MCF 10A (cell line): ENCODE measurements at regions not wholly inside any gene's neighbourhood (a gene's known extent, or its start where the extent isn't known, plus 50 kb on each side); places are given as distances from the start of the nearest gene placed in this dataset.
"Not testable (repeated sequence)": the region's sequence is repeated elsewhere in the genome, so short reads cannot be mapped to it uniquely, and the experiment has no call there.

ENCODE experiments used
- BruUV-seq: library from RNA; stranded (reverse); fragments of 400-500 nt; replicated peaks from 2 replicates; lab custom pipeline; 2021; lab: Mats Ljungman, UMichigan
- CTCF ChIA-PET: fragments of 300-600 bp; sonication (Branson Sonifier 250); formaldehyde crosslinking; extraction: SDS; loops from one replicate; lab custom pipeline; 2021; ENCODE audit warnings: antibody characterized with exemption, inconsistent platforms; lab: Yijun Ruan, JAX
- POLR2A ChIA-PET: fragments of 300-600, 350-650 bp; sonication (Branson Sonifier 250); formaldehyde crosslinking; extraction: SDS; loops from one replicate; lab custom pipeline; 2020; ENCODE audit warnings: antibody characterized with exemption, inconsistent platforms; lab: Yijun Ruan, JAX
- DNase-seq: peaks from one replicate; pipeline ENCODE4 v3.0.0-alpha.2; 2018; ENCODE audit not compliant: unreplicated experiment
- H3K27ac Mint-ChIP-seq: one replicate; pipeline ENCODE4 v1.8.0; 2022; ENCODE audit warnings: mild to moderate bottlenecking, low read depth, mixed read lengths; ENCODE audit not compliant: unreplicated experiment
- H3K27me3 Mint-ChIP-seq: one replicate; pipeline ENCODE4 v1.8.0; 2022; ENCODE audit warnings: mixed read lengths; ENCODE audit not compliant: insufficient read depth, unreplicated experiment
- H3K36me3 Mint-ChIP-seq: one replicate; pipeline ENCODE4 v1.8.0; 2022; ENCODE audit warnings: mild to moderate bottlenecking, moderate library complexity, mixed read lengths; ENCODE audit not compliant: insufficient read depth, unreplicated experiment
- H3K4me1 Mint-ChIP-seq: one replicate; pipeline ENCODE4 v1.8.0; 2022; ENCODE audit warnings: mixed read lengths; ENCODE audit not compliant: insufficient read depth, unreplicated experiment
- H3K4me3 Mint-ChIP-seq: one replicate; pipeline ENCODE4 v1.8.0; 2022; ENCODE audit warnings: mild to moderate bottlenecking, moderate library complexity, mixed read lengths; ENCODE audit not compliant: unreplicated experiment
- H3K9me3 Mint-ChIP-seq: one replicate; pipeline ENCODE4 v1.8.0; 2022; ENCODE audit warnings: mixed read lengths; ENCODE audit not compliant: unreplicated experiment
- intact Hi-C: fragments of 100-400 bp; cut with micrococcal nuclease; formaldehyde crosslinking; loops from 2 replicates; pipeline ENCODE4 v1.14.1; 2022
- TF ChIP-seq, protein P1 (sequence below): fragments of 200-600 bp; IDR thresholded peaks from one replicate; pipeline ENCODE4 v1.8.0; 2022; ENCODE audit warnings: antibody characterized with exemption, mild to moderate bottlenecking; ENCODE audit not compliant: unreplicated experiment

DNA sequence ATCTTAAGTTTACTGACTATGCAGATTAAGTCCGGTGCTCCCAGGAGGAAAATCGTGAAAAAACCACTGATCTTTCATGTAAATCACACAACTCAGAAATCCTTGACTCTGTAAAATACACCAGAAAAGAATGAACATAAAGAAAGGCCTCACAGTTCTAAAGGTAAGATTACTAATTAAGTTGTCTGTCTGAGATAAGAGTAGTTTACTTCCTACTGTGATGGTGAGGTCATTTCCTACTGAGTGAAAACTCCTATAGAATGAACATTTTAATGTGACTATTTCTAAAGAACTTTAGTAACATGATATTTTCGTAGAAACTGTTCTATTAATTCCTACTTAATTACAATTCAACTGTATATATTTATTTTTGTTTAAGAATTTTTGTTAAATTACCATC, 774.4 kb upstream of the CHORDC1 start:
- DNase-seq: no peak
- ChIA-PET CTCF (interaction anchor here (0.7 kb wide), 1 partner anchor 234 kb away, joined by 4 read pairs; no protein-coding TSS in a partner anchor), POLR2A (no interaction called here)
- intact Hi-C loops: no loop called here
- Mint-ChIP-seq H3K9me3 (no peaks in the 10 kb centered on the region), H3K27me3 (no peaks in the 10 kb centered on the region), H3K36me3 (no peaks in the 10 kb centered on the region), H3K4me1 (no peaks in the 10 kb centered on the region), H3K27ac (no peak overlapping the region), H3K4me3 (no peak overlapping the region)
- TF ChIP-seq, protein P1, sequence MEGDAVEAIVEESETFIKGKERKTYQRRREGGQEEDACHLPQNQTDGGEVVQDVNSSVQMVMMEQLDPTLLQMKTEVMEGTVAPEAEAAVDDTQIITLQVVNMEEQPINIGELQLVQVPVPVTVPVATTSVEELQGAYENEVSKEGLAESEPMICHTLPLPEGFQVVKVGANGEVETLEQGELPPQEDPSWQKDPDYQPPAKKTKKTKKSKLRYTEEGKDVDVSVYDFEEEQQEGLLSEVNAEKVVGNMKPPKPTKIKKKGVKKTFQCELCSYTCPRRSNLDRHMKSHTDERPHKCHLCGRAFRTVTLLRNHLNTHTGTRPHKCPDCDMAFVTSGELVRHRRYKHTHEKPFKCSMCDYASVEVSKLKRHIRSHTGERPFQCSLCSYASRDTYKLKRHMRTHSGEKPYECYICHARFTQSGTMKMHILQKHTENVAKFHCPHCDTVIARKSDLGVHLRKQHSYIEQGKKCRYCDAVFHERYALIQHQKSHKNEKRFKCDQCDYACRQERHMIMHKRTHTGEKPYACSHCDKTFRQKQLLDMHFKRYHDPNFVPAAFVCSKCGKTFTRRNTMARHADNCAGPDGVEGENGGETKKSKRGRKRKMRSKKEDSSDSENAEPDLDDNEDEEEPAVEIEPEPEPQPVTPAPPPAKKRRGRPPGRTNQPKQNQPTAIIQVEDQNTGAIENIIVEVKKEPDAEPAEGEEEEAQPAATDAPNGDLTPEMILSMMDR: no peak
- BruUV-seq: no TSS peak

DNA sequence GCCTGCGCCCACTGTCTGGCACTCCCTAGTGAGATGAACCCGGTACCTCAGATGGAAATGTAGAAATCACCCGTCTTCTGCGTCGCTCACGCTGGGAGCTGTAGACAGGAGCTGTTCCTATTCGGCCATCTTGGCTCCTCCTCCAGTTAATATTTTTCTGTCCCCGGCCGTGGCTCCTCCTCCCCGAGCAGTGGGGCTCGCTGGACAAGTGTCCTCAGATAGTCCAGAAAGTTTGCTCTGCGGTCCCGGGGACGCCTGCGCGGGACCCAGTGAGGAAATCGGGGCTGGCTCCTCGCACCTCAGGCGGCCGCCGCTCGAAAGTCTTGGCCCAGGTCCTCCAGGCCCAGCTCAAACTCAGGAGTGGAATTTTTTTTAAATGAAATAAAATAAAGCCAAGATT, 749.3 kb upstream of the CHORDC1 start:
- CTCF ChIA-PET: interaction anchor here (0.6 to 0.7 kb wide), 2 partner anchors 77 to 110 kb away, joined by 3 to 4 read pairs; no protein-coding TSS in a partner anchor
- H3K27ac Mint-ChIP-seq, DNase-seq, H3K4me1 Mint-ChIP-seq, BruUV-seq, H3K27me3 Mint-ChIP-seq, H3K36me3 Mint-ChIP-seq, H3K4me3 Mint-ChIP-seq, intact Hi-C loops, POLR2A ChIA-PET: not testable (repeated sequence)
- H3K9me3 Mint-ChIP-seq: peaks cover 13% of the 10 kb centered on the region

DNA sequence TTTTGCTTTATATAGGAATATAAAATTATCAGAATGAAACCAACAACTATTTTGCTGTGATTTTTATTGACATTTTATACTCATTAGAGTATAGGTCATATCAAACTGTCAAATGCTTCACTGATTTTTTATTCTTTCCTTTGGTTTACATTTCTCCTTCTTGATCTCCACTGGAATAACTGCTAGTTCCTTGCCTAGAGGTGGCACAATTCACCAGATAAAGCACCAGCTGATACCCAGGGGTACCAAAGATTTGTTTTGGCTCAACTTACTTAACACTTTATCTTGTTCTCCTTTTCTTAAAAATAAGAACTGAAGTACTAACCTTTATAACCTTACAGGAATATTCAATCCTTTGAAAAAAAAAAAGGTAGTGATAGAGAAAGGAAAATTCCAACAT, 725.1 kb upstream of the CHORDC1 start:
- Mint-ChIP-seq H3K36me3 (no peaks in the 10 kb centered on the region), H3K4me3 (no peak overlapping the region), H3K9me3 (no peaks in the 10 kb centered on the region), H3K27me3 (no peaks in the 10 kb centered on the region), H3K4me1 (no peaks in the 10 kb centered on the region), H3K27ac (no peak overlapping the region)
- no TSS peak for BruUV-seq
- ChIA-PET CTCF (no interaction called here), POLR2A (no interaction called here)
- intact Hi-C loops: no loop called here
- TF ChIP-seq, protein P1: no peak
- peak; percentile 10 for DNase-seq

DNA sequence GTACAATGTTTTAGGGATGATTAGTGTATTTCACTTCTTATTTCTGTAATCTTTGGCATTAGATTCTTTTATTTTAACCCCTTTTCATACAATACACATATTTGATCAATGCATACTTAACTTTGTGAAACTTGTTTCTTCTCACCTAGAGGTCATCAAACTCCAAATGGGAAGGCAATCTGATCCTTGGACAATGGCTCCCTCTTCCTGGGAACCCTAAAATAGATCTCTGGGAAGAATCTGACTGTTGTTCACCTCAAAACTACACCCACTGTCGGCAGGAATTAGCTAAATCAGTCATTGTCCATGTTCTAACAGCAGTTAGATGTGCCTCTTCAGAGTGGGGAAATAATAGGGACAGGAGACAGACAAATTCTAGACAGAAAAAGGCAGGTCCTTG, 707.4 kb upstream of the CHORDC1 start:
- Mint-ChIP-seq H3K27ac (no peak overlapping the region), H3K9me3 (no peaks in the 10 kb centered on the region), H3K4me3 (no peak overlapping the region), H3K4me1 (no peaks in the 10 kb centered on the region), H3K27me3 (no peaks in the 10 kb centered on the region), H3K36me3 (no peaks in the 10 kb centered on the region)
- POLR2A ChIA-PET: no interaction called here
- DNase-seq: no peak
- TF ChIP-seq, protein P1: no peak
- intact Hi-C loops: no loop called here
- CTCF ChIA-PET: interaction anchor here (1.0 to 2.3 kb wide), 2 partner anchors 291 to 297 kb away, joined by 6 to 10 read pairs; no protein-coding TSS in a partner anchor
- no TSS peak for BruUV-seq

DNA sequence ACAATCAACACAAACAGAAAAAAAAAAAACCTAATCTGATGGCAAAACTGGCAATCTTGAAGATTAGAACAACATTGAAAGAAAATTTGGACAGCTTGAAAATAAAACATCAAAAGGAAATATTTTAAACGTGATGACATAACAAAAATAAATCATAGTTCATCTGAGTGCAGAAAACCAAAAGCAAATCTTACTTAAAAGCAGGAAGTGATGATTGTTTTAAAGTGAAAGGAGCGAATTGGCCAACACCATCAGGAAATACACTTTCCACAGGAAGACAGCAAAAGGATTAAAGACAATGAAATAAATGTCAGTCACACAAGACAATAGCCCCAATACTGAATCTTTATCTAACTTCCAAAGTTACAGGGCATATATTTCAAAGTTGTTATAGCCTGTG, 696.5 kb upstream of the CHORDC1 start:
- ChIA-PET POLR2A (no interaction called here), CTCF (no interaction called here)
- no TSS peak for BruUV-seq
- H3K27me3 Mint-ChIP-seq: no peaks in the 10 kb centered on the region
- no peak overlapping the region for H3K27ac Mint-ChIP-seq
- no peak overlapping the region for H3K4me3 Mint-ChIP-seq
- intact Hi-C loops: no loop called here
- H3K36me3 Mint-ChIP-seq: no peaks in the 10 kb centered on the region
- TF ChIP-seq, protein P1: no peak
- no peaks in the 10 kb centered on the region for H3K4me1 Mint-ChIP-seq
- no peak for DNase-seq
- no peaks in the 10 kb centered on the region for H3K9me3 Mint-ChIP-seq
